IMR-90 (cell line): ENCODE measurements at regions not wholly inside any gene's neighbourhood (a gene's known extent, or its start where the extent isn't known, plus 50 kb on each side); places are given as distances from the start of the nearest gene placed in this dataset.

ENCODE experiments used
- ATAC-seq: fragments of 200-7000 bp; cut with Tn5 transposase; 2 replicates; pipeline ENCODE4 v1.9.1; 2020; ENCODE audit warnings: low read depth, mild to moderate bottlenecking, moderate library complexity
- BruUV-seq: library from RNA; stranded (reverse); fragments of 400-500 nt; replicated peaks from 2 replicates; lab custom pipeline; 2021; lab: Mats Ljungman, UMichigan
- CTCF ChIA-PET: fragments of 300-600 bp; formaldehyde crosslinking; extraction: SDS; loops from one replicate; lab custom pipeline; 2021; ENCODE audit warnings: antibody characterized with exemption; lab: Yijun Ruan, JAX
- POLR2A ChIA-PET: fragments of 300-600 bp; sonication (Branson Sonifier 250); formaldehyde crosslinking; loops from one replicate; lab custom pipeline; 2022; ENCODE audit warnings: antibody characterized with exemption; ENCODE audit not compliant: unreplicated experiment; lab: Charles Lee
- DNase-seq: peaks from one replicate; pipeline ENCODE4 v3.0.0; 2013
- H2AFZ ChIP-seq: replicated peaks from 2 replicates; pipeline ENCODE3; 2013; ENCODE audit warnings: low read length, mild to moderate bottlenecking; ENCODE audit not compliant: poor library complexity
- H2AK5ac ChIP-seq: 2 replicates; pipeline ENCODE4 v1.6.1; 2013; ENCODE audit warnings: low read depth, low read length, inconsistent platforms
- H2AK9ac ChIP-seq: replicated peaks from 2 replicates; pipeline ENCODE3; 2013; ENCODE audit warnings: mild to moderate bottlenecking, low read depth, low read length, moderate library complexity; ENCODE audit not compliant: poor library complexity
- H2BK120ac ChIP-seq: 2 replicates; pipeline ENCODE4 v1.6.1; 2013; ENCODE audit warnings: low read depth, low read length, inconsistent platforms
- H2BK15ac ChIP-seq: 3 replicates; pipeline ENCODE4 v1.6.1; 2013; ENCODE audit warnings: low read depth, low read length, inconsistent platforms
- H2BK20ac ChIP-seq: 2 replicates; pipeline ENCODE4 v1.6.1; 2013; ENCODE audit warnings: low read depth, mild to moderate bottlenecking, inconsistent platforms, low read length, moderate library complexity
- H2BK5ac ChIP-seq: 2 replicates; pipeline ENCODE4 v1.6.1; 2013; ENCODE audit warnings: mild to moderate bottlenecking, low read depth, low read length, inconsistent platforms; ENCODE audit not compliant: poor library complexity, severe bottlenecking
- H3K14ac ChIP-seq: replicated peaks from 2 replicates; pipeline ENCODE4 v1.6.1; 2013; ENCODE audit warnings: low read depth, low read length, inconsistent platforms
- H3K18ac ChIP-seq: 2 replicates; pipeline ENCODE4 v1.6.1; 2013; ENCODE audit warnings: low read depth, low read length, control low read depth
- H3K23ac ChIP-seq: 2 replicates; pipeline ENCODE4 v1.6.1; 2013; ENCODE audit warnings: low read depth, low read length, inconsistent platforms
- H3K27ac ChIP-seq: 2 replicates; pipeline ENCODE4 v1.5.1; 2013; ENCODE audit warnings: mild to moderate bottlenecking, control low read depth, low read length; ENCODE audit not compliant: insufficient read depth
- H3K27me3 ChIP-seq: 2 replicates; pipeline ENCODE4 v1.6.1; 2013; ENCODE audit warnings: low read length; ENCODE audit not compliant: control insufficient read depth, insufficient read depth
- H3K36me3 ChIP-seq: 2 replicates; pipeline ENCODE4 v1.6.1; 2013; ENCODE audit warnings: low read length, mixed read lengths; ENCODE audit not compliant: control insufficient read depth, insufficient read depth
- H3K4ac ChIP-seq: 2 replicates; pipeline ENCODE4 v1.6.1; 2013; ENCODE audit warnings: low read depth, low read length, inconsistent platforms
- H3K4me1 ChIP-seq: 2 replicates; pipeline ENCODE4 v1.6.1; 2013; ENCODE audit warnings: low read length, mixed read lengths; ENCODE audit not compliant: control insufficient read depth, insufficient read depth
- H3K4me2 ChIP-seq: 2 replicates; pipeline ENCODE4 v1.6.1; 2013; ENCODE audit warnings: low read depth, mild to moderate bottlenecking, control low read depth, low read length, moderate library complexity
- H3K4me3 ChIP-seq: 2 replicates; pipeline ENCODE4 v1.5.1; 2013; ENCODE audit warnings: low read depth, mild to moderate bottlenecking, control low read depth, low read length, moderate library complexity; ENCODE audit not compliant: insufficient read depth
- H3K56ac ChIP-seq: 2 replicates; pipeline ENCODE4 v1.6.1; 2013; ENCODE audit warnings: low read length, inconsistent platforms; ENCODE audit not compliant: insufficient read depth; ENCODE audit errors: extremely low read depth
- H3K79me1 ChIP-seq, 2 experiments: 2 replicates each; pipeline ENCODE4 v1.6.1; 2013; ENCODE audit warnings: low read length in 2 of 2, inconsistent platforms in 1 of 2, low read depth in 1 of 2
- H3K9ac ChIP-seq: 2 replicates; pipeline ENCODE4 v1.6.1; 2013; ENCODE audit warnings: low read depth, low read length, control low read depth
- H3K9me1 ChIP-seq: 2 replicates; pipeline ENCODE4 v1.6.1; 2013; ENCODE audit warnings: low read length, inconsistent platforms; ENCODE audit not compliant: insufficient read depth
- H3K9me3 ChIP-seq: 2 replicates; pipeline ENCODE4 v1.6.1; 2013; ENCODE audit warnings: low read length; ENCODE audit not compliant: control insufficient read depth, insufficient read depth
- H4K20me1 ChIP-seq: 2 replicates; pipeline ENCODE4 v1.6.1; 2013; ENCODE audit warnings: low read length, inconsistent platforms; ENCODE audit not compliant: insufficient read depth
- H4K5ac ChIP-seq: 2 replicates; pipeline ENCODE4 v1.6.1; 2013; ENCODE audit warnings: mild to moderate bottlenecking, low read depth, low read length, control low read depth
- H4K8ac ChIP-seq, 2 experiments: 2 replicates each; pipeline ENCODE4 v1.6.1; 2013; ENCODE audit warnings: low read depth in 2 of 2, low read length in 2 of 2, control low read depth in 1 of 2, inconsistent platforms in 1 of 2
- H4K91ac ChIP-seq: 2 replicates; pipeline ENCODE4 v1.6.1; 2013; ENCODE audit warnings: low read depth, low read length, inconsistent platforms; ENCODE audit not compliant: insufficient read depth
- MAZ ChIP-seq: IDR thresholded peaks from 2 replicates; pipeline ENCODE4 v1.6.1; 2012; ENCODE audit warnings: low read depth, mild to moderate bottlenecking, low read length, improper control_type of control experiment, moderate library complexity, borderline replicate concordance
- POLR2A ChIP-seq: IDR thresholded peaks from 2 replicates; pipeline ENCODE4 v1.6.1; 2012; ENCODE audit warnings: mild to moderate bottlenecking, low read depth, low read length
- WGBS, 2 experiments: methylation state at CpG; one replicate each; pipeline versions ENCODE4 v1.1.5 to v1.1.7; 2013; ENCODE audit warnings: missing lambda C conversion rate in 2 of 2; ENCODE audit not compliant: insufficient read length in 1 of 2; ENCODE audit errors: extremely low coverage in 2 of 2; 5-methylcytosine and 5-hydroxymethylcytosine counted together
- dilution Hi-C: fragments of 300-500 bp; cut with HindIII; formaldehyde crosslinking; loops from one replicate; pipeline ENCODE4 v1.14.3; 2018; ENCODE audit warnings: low sequenced_read_pairs; ENCODE audit not compliant: unreplicated experiment
- in situ Hi-C: fragments of 300-500 bp; cut with MboI; formaldehyde crosslinking; loops from 3 replicates; pipeline ENCODE4 v1.14.3; 2019; ENCODE audit warnings: low sequenced_read_pairs, inconsistent platforms, mixed read lengths
- intact Hi-C: fragments of 100-400 bp; cut with micrococcal nuclease; formaldehyde crosslinking; loops from 2 replicates; pipeline ENCODE4 v1.10.0; 2022

GRCh38 chr3:6736836-6737629, 123.9 kb upstream of the GRM7 start:
- CTCF ChIA-PET, result no interaction called here
- dilution Hi-C loops, result no loop called here
- POLR2A ChIA-PET, result no interaction called here

More at GRCh38 chr3:6736836-6737629, 123.9 kb upstream of the GRM7 start:
- Histone ChIP-seq H3K14ac (no peak overlapping the region), H3K56ac (no peak overlapping the region), H3K23ac (no peak overlapping the region), H3K79me1 (no peaks in the 10 kb centered on the region), H3K9me3 (peaks cover 9% of the 10 kb centered on the region; the same call in 1 of the 2 replicates), H3K4me2 (no peak overlapping the region), H3K9ac (no peak overlapping the region), H2BK15ac (no peak overlapping the region), H2BK5ac (no peak overlapping the region), H3K4me3 (no peak overlapping the region), H2AK5ac (no peak overlapping the region), H3K9me1 (no peaks in the 10 kb centered on the region), H2AFZ (no peak overlapping the region), H3K27ac (no peak overlapping the region), H4K20me1 (no peaks in the 10 kb centered on the region), H2BK120ac (no peak overlapping the region), H2BK20ac (no peak overlapping the region), H4K5ac (no peak overlapping the region), H3K36me3 (no peaks in the 10 kb centered on the region), H3K4ac (no peak overlapping the region), H3K18ac (no peak overlapping the region), H4K91ac (no peak overlapping the region), H3K4me1 (no peaks in the 10 kb centered on the region), H2AK9ac (no peak overlapping the region), H3K27me3 (no peaks in the 10 kb centered on the region), H4K8ac (no peak overlapping the region)
- intact Hi-C loops, result no loop called here
- ATAC-seq (no peak), DNase-seq (no peak)
- TF ChIP-seq POLR2A (no peak), MAZ (no peak)
- no TSS peak for BruUV-seq
- WGBS, 2 experiments, result 32% methylated on average over 2 of the region's 5 CpGs; no CpG with 5 or more reads in 1 of the 2 experiments
- in situ Hi-C loops, result no loop called here
